ENCODE measurements at regions not wholly inside any gene's neighbourhood (a gene's known extent, or its start where the extent isn't known, plus 50 kb on each side); places are given as distances from the start of the nearest gene placed in this dataset.

GRCh38 chr18:73670524-73670923 is 477.1 kb downstream of the FBXO15 start:
- Mint-ChIP-seq H3K27ac (no peak overlapping the region), H3K36me3 (ENCODE audit: low read depth) (no peaks in the 10 kb centered on the region), H3K4me3 (no peak overlapping the region), H3K4me1 (no peaks in the 10 kb centered on the region), H3K9me3 (no peaks in the 10 kb centered on the region), H3K27me3 (no peaks in the 10 kb centered on the region)
- DNase-seq (no peak), ATAC-seq (ENCODE audit: low read depth) (no peak)
- intact Hi-C loops (cut with micrococcal nuclease): no loop called here
- POLR2A ChIA-PET: no interaction called here
- TF ChIP-seq CTCF (IDR thresholded peaks at IDR 0.05): no peak
- CTCF ChIA-PET: no interaction called here

DNA sequence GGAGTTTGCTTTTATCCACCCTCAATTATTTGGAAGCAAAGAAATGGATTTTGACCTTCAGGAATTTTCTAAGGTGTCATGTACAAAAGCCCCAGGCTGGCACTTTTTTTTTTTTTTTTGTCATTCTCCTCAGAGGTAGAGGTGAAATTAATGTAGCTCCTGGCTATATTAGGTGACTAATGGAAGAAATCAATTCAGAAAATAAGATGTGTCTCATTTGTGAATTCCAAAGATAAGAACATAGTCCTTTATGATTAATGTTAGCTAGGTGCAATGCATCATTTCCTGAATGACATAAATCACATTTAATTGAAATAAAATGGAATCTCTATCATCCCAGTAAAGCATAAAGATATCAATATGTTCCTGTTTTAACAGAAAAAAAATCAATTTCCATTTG is 477.6 kb downstream of the FBXO15 start:
- Mint-ChIP-seq H3K4me3 (no peak overlapping the region), H3K4me1 (no peaks in the 10 kb centered on the region), H3K27ac (no peak overlapping the region), H3K36me3 (ENCODE audit: low read depth) (no peaks in the 10 kb centered on the region), H3K9me3 (no peaks in the 10 kb centered on the region), H3K27me3 (no peaks in the 10 kb centered on the region)
- no peak for DNase-seq
- POLR2A ChIA-PET: no interaction called here
- no peak for ATAC-seq (ENCODE audit: low read depth)
- TF ChIP-seq CTCF (IDR thresholded peaks at IDR 0.05): no peak
- intact Hi-C loops (cut with micrococcal nuclease): no loop called here
- CTCF ChIA-PET: no interaction called here

DNA sequence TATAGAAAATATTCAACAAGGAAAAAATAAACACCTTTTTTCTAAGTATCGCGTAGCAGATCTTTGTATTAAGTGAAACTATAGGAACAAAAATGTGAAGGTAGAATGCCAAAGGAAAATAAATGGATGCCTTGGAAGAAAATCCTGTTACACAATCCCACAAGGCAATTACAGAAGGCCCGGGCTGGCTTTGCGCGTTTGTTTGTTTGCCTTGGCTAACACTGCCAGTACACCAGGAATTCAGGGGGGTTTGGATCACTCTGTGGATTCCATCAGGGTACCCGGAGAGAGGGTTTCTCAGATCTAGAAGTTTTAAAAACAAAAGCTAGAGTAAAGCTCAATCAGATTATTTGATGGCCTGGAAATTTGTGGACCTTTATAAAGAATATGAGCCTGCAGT is 478.3 kb downstream of the FBXO15 start:
- Mint-ChIP-seq H3K36me3 (ENCODE audit: low read depth) (no peaks in the 10 kb centered on the region), H3K4me1 (no peaks in the 10 kb centered on the region), H3K9me3 (no peaks in the 10 kb centered on the region), H3K27me3 (no peaks in the 10 kb centered on the region), H3K27ac (no peak overlapping the region), H3K4me3 (no peak overlapping the region)
- intact Hi-C loops (cut with micrococcal nuclease): no loop called here
- ATAC-seq (ENCODE audit: low read depth) (no peak), DNase-seq (no peak)
- ChIA-PET CTCF (no interaction called here), POLR2A (no interaction called here)
- TF ChIP-seq CTCF (IDR thresholded peaks at IDR 0.05): no peak

- DNase-seq: no peak
- Mint-ChIP-seq H3K9me3 (no peaks in the 10 kb centered on the region), H3K27ac (no peak overlapping the region), H3K36me3 (ENCODE audit: low read depth) (no peaks in the 10 kb centered on the region), H3K27me3 (no peaks in the 10 kb centered on the region), H3K4me1 (no peaks in the 10 kb centered on the region), H3K4me3 (no peak overlapping the region)
- no peak for ATAC-seq (ENCODE audit: low read depth)
- no peak for TF ChIP-seq CTCF (IDR thresholded peaks at IDR 0.05)
- ChIA-PET POLR2A (no interaction called here), CTCF (no interaction called here)
- intact Hi-C loops (cut with micrococcal nuclease): no loop called here
Measured at GRCh38 chr18:73668051-73668450, 479.6 kb downstream of the FBXO15 start.

- POLR2A ChIA-PET: no interaction called here
- intact Hi-C loops (cut with micrococcal nuclease): no loop called here
- TF ChIP-seq CTCF (IDR thresholded peaks at IDR 0.05): no peak
- CTCF ChIA-PET: no interaction called here
- H3K9me3 Mint-ChIP-seq: no peaks in the 10 kb centered on the region
- no peaks in the 10 kb centered on the region for H3K27me3 Mint-ChIP-seq
- H3K27ac Mint-ChIP-seq: no peak overlapping the region
- no peak overlapping the region for H3K4me3 Mint-ChIP-seq
- no peak for ATAC-seq (ENCODE audit: low read depth)
- H3K4me1 Mint-ChIP-seq: no peaks in the 10 kb centered on the region
- DNase-seq: no peak
- H3K36me3 Mint-ChIP-seq (ENCODE audit: low read depth): no peaks in the 10 kb centered on the region
Measured at GRCh38 chr18:73666772-73667171, 480.9 kb downstream of the FBXO15 start.
